WERI-Rb-1 (cell line): ENCODE measurements at regions not wholly inside any gene's neighbourhood (a gene's known extent, or its start where the extent isn't known, plus 50 kb on each side); places are given as distances from the start of the nearest gene placed in this dataset.

Source experiments
- DNase-seq: peaks from one replicate; pipeline ENCODE4 v3.0.0-alpha.2; 2020
- H3K27ac ChIP-seq: fragments of 250-450 bp; sonication (Bioruptor Pico); 2 replicates; pipeline ENCODE4 v1.5.1; 2020; ENCODE audit warnings: mild to moderate bottlenecking, moderate library complexity
- H3K27me3 ChIP-seq: fragments of 250-450 bp; sonication (Bioruptor Pico); 2 replicates; pipeline ENCODE4 v1.5.1; 2021; ENCODE audit warnings: mild to moderate bottlenecking, low read depth, moderate library complexity; ENCODE audit not compliant: insufficient read depth, severe bottlenecking
- H3K36me3 ChIP-seq: fragments of 250-450 bp; sonication (Bioruptor Pico); 2 replicates; pipeline ENCODE4 v1.5.1; 2020; ENCODE audit warnings: mild to moderate bottlenecking, moderate library complexity
- H3K4me3 ChIP-seq: 2 replicates; pipeline ENCODE4 v1.5.1; 2011; ENCODE audit warnings: low read depth, mild to moderate bottlenecking, control low read depth, low read length
- H3K9me3 ChIP-seq: fragments of 250-450 bp; sonication (Bioruptor Pico); 2 replicates; pipeline ENCODE4 v1.5.1; 2021; ENCODE audit warnings: mild to moderate bottlenecking, moderate library complexity; ENCODE audit not compliant: severe bottlenecking
- TF ChIP-seq, protein P1 (sequence below): IDR thresholded peaks from 2 replicates; pipeline ENCODE4 v1.5.1; 2011; ENCODE audit warnings: low read depth, mild to moderate bottlenecking, control low read depth, inconsistent platforms, low read length

DNA sequence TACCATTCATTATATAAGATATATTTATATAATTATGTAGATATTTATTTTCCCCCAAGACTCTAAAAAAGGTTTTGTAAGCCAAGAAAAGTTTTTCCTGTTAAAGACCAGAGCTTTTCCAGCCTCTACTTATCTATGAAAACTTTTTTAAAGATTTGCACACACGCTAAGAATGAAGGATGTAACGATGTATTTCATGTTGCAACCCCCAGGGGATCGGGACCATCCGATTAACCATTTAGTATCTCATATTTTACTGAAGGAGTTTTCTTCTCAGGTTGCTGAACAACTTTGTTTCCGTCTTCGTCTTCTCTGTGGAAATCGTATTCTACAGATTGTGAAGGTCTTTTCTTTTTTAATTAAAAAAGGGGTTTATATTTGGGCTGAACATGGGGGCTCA is 70.0 kb upstream of the SASH1 start:
- H3K27ac ChIP-seq: no peak overlapping the region
- H3K36me3 ChIP-seq: no peaks in the 10 kb centered on the region
- H3K27me3 ChIP-seq: no peaks in the 10 kb centered on the region
- no peak overlapping the region for H3K4me3 ChIP-seq
- H3K9me3 ChIP-seq: no peaks in the 10 kb centered on the region
- TF ChIP-seq, protein P1, sequence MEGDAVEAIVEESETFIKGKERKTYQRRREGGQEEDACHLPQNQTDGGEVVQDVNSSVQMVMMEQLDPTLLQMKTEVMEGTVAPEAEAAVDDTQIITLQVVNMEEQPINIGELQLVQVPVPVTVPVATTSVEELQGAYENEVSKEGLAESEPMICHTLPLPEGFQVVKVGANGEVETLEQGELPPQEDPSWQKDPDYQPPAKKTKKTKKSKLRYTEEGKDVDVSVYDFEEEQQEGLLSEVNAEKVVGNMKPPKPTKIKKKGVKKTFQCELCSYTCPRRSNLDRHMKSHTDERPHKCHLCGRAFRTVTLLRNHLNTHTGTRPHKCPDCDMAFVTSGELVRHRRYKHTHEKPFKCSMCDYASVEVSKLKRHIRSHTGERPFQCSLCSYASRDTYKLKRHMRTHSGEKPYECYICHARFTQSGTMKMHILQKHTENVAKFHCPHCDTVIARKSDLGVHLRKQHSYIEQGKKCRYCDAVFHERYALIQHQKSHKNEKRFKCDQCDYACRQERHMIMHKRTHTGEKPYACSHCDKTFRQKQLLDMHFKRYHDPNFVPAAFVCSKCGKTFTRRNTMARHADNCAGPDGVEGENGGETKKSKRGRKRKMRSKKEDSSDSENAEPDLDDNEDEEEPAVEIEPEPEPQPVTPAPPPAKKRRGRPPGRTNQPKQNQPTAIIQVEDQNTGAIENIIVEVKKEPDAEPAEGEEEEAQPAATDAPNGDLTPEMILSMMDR: no peak
- no peak for DNase-seq

DNA sequence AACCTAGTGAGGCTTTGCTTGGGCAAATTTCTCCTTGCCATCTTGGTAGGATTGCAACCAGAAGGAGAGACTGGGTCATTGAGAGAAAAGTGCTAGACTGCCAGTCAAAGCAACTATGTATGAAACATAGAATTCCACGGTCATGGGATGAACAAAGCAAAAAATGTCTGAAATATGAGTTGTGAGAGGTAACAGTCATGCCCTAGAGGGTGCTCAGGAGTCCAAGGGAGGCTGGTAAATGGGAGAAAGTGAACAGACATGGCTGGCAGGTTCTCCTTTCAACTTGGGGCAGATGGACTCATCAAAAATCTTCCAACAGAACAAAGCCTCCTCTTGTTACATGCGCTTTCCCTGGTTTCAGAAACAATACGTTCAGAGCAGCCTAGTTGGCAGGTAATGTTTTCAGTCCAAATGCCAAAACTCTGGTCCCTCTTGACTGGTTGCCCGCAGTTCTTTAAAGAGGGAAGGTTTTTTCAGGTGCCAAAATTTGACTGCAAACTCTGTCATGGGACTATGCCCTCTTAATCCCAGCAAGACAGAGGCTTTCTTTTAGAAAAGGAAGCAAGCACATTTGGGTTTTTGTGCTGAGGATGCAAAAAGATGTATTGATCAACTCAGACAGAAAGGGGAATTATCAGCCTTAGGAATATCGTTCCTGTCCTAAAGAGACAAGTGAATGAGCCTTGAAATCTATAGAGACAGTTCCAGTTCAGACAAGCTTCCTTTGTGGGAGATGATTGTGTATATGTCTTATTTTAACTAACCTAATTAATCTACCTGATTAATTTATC is 68.5 kb upstream of the SASH1 start:
- H3K4me3 ChIP-seq: no peak overlapping the region
- no peak overlapping the region for H3K27ac ChIP-seq
- TF ChIP-seq, protein P1: no peak
- DNase-seq: no peak
- no peaks in the 10 kb centered on the region for H3K9me3 ChIP-seq
- H3K27me3 ChIP-seq: no peaks in the 10 kb centered on the region
- no peaks in the 10 kb centered on the region for H3K36me3 ChIP-seq

DNA sequence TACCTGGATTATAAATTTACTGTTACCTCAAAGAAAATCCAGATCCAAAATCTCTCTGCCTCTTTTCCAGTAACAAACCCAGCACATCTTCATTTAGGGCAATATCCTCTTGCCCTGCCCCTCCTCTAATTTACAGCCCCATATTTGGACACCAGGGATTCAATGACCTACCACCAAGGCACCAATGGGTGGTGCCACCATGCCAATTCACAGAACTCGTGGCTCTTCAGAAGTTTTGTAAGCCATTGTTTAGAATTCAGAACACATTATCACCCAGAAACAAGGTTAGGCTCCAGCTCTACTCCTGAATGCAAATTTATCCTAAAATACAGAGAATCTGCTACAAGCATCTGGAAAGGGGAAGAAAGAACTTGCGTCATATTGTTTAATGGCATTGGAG is 67.8 kb upstream of the SASH1 start:
- H3K9me3 ChIP-seq: no peaks in the 10 kb centered on the region
- no peak for DNase-seq
- TF ChIP-seq, protein P1: no peak
- H3K27me3 ChIP-seq: no peaks in the 10 kb centered on the region
- H3K4me3 ChIP-seq: no peak overlapping the region
- no peaks in the 10 kb centered on the region for H3K36me3 ChIP-seq
- no peak overlapping the region for H3K27ac ChIP-seq

DNA sequence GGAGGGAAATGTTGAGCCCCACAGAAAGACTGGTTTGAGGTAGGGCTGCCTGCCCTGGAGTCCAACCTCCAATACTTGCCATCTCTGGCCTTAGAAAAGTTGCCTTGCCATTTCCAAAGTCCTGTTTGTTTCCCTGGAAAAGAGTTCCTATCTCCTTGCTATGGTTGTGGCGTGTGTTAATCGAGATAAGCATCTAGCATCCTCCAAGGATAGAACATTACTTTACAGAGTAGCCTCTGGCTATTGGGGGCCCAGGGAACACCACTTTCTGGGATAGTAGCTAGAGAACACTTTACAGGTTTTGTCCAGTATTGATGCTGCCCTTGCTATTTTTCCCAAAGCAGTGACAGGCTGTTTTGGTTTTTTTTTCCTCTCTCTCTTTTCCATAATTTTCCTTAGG is 57.4 kb upstream of the SASH1 start:
- H3K27me3 ChIP-seq: no peaks in the 10 kb centered on the region
- peaks cover 3% of the 10 kb centered on the region for H3K9me3 ChIP-seq
- no peaks in the 10 kb centered on the region for H3K36me3 ChIP-seq
- no peak overlapping the region for H3K4me3 ChIP-seq
- DNase-seq: no peak
- no peak overlapping the region for H3K27ac ChIP-seq
- TF ChIP-seq, protein P1: no peak

GRCh38 chr6:148286563-148286962 is 56.1 kb upstream of the SASH1 start:
- DNase-seq: no peak
- TF ChIP-seq, protein P1: no peak
- Histone ChIP-seq H3K27ac (no peak overlapping the region), H3K27me3 (no peaks in the 10 kb centered on the region), H3K9me3 (peaks cover 3% of the 10 kb centered on the region), H3K36me3 (no peaks in the 10 kb centered on the region), H3K4me3 (no peak overlapping the region)
